Esophagus muscularis mucosa (tissue), 4 donors: ENCODE measurements at regions not wholly inside any gene's neighbourhood (a gene's known extent, or its start where the extent isn't known, plus 50 kb on each side); places are given as distances from the start of the nearest gene placed in this dataset.

Experiments
- DNase-seq: peaks from one replicate; pipeline ENCODE4 v3.0.0-alpha.2; 2017; ENCODE audit errors: extremely low spot score
- H3K27ac ChIP-seq, 4 donors: fragments of 200-600 bp; sonication (generic); replicated peaks in 1 of 4; 1 replicate in 3 of 4; 2 replicates in 1 of 4; pipeline ENCODE4 v1.5.1; 2016 to 2019; ENCODE audit warnings: mild to moderate bottlenecking in 1 of 4
- H3K27me3 ChIP-seq, 4 donors: fragments of 200-600 bp; sonication (generic); one replicate each; pipeline versions ENCODE4 v1.5.1 to v1.6.0; 2016 to 2019
- H3K36me3 ChIP-seq, 4 donors: fragments of 200-600 bp; sonication (generic); one replicate each; pipeline ENCODE4 v1.5.1; 2016 to 2019
- H3K4me1 ChIP-seq, 4 donors: fragments of 200-600 bp; sonication (generic); one replicate each; pipeline ENCODE4 v1.5.1; 2016 to 2019
- H3K4me3 ChIP-seq, 4 donors: fragments of 200-600 bp; sonication (generic); 1 replicate in 2 of 4; 2 replicates in 2 of 4; pipeline ENCODE4 v1.5.1; 2016 to 2019; ENCODE audit warnings: mild to moderate bottlenecking in 4 of 4, moderate library complexity in 1 of 4
- H3K9me3 ChIP-seq, 4 donors: fragments of 200-600 bp; sonication (generic); 1 replicate in 3 of 4; 2 replicates in 1 of 4; pipeline ENCODE4 v1.5.1; 2016 to 2019
- CTCF ChIP-seq, 3 experiments: fragments of 200-600 bp in 2 of 3; fragments of 450-650 bp in 1 of 3; sonication (generic) in 2 of 3; IDR thresholded peaks; one replicate each; pipeline ENCODE4 v1.5.1; 2017 to 2019; ENCODE audit warnings: antibody characterized with exemption in 3 of 3, mild to moderate bottlenecking in 2 of 3, moderate library complexity in 1 of 3
- EP300 ChIP-seq: sonication (generic); formaldehyde crosslinking; IDR thresholded peaks from one replicate; pipeline ENCODE4 v1.6.1; 2017; ENCODE audit warnings: antibody characterized with exemption
- POLR2A ChIP-seq: fragments of 450-650 bp; IDR thresholded peaks from one replicate; pipeline ENCODE4 v1.6.1; 2017; ENCODE audit warnings: antibody characterized with exemption, moderate library complexity, mild to moderate bottlenecking, low read depth
- POLR2AphosphoS5 ChIP-seq, 2 donors: sonication (generic); formaldehyde crosslinking; IDR thresholded peaks; one replicate each; pipeline ENCODE4 v1.6.1; 2017; ENCODE audit warnings: antibody characterized with exemption in 2 of 2
- WGBS: methylation state at CpG from one replicate; pipeline ENCODE4 v1.1.5; 2018; 5-methylcytosine and 5-hydroxymethylcytosine counted together
- intact Hi-C: fragments of 100-400 bp; cut with DNase I; formaldehyde crosslinking; loops from one replicate; pipeline ENCODE4 v1.15.1; 2023

GRCh38 chr4:106587558-106587957 lies 219.0 kb upstream of the GIMD1 start:
- Histone ChIP-seq H3K4me3 (no peak overlapping the region), H3K9me3 (no peaks in the 10 kb centered on the region), H3K27me3 (no peaks in the 10 kb centered on the region), H3K27ac (no peak overlapping the region), H3K4me1 (no peaks in the 10 kb centered on the region), H3K36me3 (no peaks in the 10 kb centered on the region)
- TF ChIP-seq CTCF (IDR thresholded peaks at IDR 0.05): no peak
- TF ChIP-seq POLR2A: no peak
- TF ChIP-seq POLR2AphosphoS5 (IDR thresholded peaks at IDR 0.05): no peak
- no peak for DNase-seq
- intact Hi-C loops: no loop called here
- 29% methylated on average over 1 of the region's 1 CpG for WGBS

DNA sequence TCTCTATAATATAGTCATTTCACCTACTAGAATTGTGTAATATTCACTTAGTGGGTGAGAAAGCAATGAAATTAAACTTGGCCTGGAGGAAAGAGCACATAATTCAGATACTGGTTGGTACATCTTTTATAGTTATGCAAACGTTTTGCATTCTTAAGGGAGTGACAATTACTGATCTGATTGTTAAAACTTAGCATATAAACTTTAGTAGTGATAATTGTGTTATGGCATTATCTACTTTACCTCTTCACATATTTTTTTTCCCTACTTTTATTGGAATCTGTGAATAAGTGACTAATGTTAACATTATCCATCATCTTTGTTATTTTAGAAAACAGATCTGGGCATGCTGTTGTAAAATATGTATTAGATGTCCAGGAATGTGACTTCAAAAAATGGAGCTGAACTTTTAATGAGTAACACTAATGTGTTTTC lies 217.4 kb upstream of the GIMD1 start:
- intact Hi-C loops: no loop called here
- no peak overlapping the region for H3K27ac ChIP-seq
- H3K27me3 ChIP-seq: no peaks in the 10 kb centered on the region
- no peaks in the 10 kb centered on the region for H3K4me1 ChIP-seq
- 27% methylated on average over 1 of the region's 1 CpG for WGBS
- H3K9me3 ChIP-seq: no peaks in the 10 kb centered on the region
- no peak for DNase-seq
- no peak overlapping the region for H3K4me3 ChIP-seq
- H3K36me3 ChIP-seq: no peaks in the 10 kb centered on the region
- no peak for TF ChIP-seq EP300
- no peak for TF ChIP-seq POLR2A
- no peak for TF ChIP-seq POLR2AphosphoS5 (IDR thresholded peaks at IDR 0.05)
- no peak for TF ChIP-seq CTCF (IDR thresholded peaks at IDR 0.05)

DNA sequence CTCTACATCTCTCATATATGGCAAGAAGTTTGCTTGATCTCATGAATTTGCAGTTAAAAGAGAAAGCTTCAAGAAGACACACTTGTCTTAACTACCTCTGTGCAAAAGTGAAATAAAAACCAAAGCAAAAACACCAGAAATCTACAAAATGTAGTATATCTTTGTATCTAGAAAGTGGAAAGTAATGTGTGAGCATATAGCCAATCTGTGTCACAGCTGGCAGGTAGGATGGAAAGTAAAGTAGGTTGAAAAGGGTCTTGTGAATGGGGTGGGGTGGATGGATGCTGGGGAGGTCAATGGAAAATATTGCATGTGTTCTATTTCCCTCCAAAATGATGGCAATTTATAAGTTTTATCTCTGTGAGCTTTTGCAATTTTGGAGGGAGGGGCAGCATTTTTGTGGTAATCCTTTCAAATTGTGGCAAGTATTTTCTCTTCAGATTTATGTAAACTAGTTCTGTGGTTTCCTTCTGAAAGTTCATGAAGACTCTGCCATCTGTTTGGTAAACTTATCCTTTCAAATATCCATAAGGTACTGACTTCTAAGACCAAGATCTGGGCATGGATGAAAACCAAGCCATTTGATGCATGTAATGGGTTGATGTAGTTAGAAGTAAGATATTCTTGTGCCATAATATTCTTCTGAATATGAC lies 215.9 kb upstream of the GIMD1 start:
- Histone ChIP-seq H3K27ac (no peak overlapping the region), H3K27me3 (no peaks in the 10 kb centered on the region), H3K4me3 (no peak overlapping the region), H3K36me3 (no peaks in the 10 kb centered on the region), H3K4me1 (no peaks in the 10 kb centered on the region), H3K9me3 (no peaks in the 10 kb centered on the region)
- no peak for DNase-seq
- intact Hi-C loops: no loop called here
- no peak for TF ChIP-seq POLR2AphosphoS5 (IDR thresholded peaks at IDR 0.05)
- TF ChIP-seq POLR2A: no peak
- TF ChIP-seq CTCF (IDR thresholded peaks at IDR 0.05): no peak
- TF ChIP-seq EP300: no peak

DNA sequence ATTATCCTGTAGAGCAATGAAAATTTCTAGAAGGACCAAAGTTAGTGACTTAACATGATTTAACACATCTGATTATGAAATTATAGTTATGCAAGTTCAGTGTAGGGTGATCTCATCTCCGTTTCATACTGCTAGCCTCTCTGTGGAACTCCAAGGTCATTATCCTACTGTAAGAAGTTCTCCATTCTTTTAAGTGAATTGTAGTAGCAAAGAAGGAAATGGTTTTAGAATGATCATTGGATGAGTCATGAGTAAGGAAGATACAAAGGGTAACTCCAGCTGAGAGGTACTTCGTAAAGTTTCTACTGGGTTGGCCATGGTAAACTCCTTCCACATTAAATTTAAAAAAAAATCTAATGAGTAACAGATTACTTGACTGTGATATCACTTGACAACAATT lies 215.0 kb upstream of the GIMD1 start:
- Histone ChIP-seq H3K27ac (no peak overlapping the region), H3K36me3 (no peaks in the 10 kb centered on the region), H3K27me3 (no peaks in the 10 kb centered on the region), H3K9me3 (no peaks in the 10 kb centered on the region), H3K4me3 (no peak overlapping the region), H3K4me1 (no peaks in the 10 kb centered on the region)
- intact Hi-C loops: no loop called here
- DNase-seq: no peak
- TF ChIP-seq EP300 (no peak), POLR2AphosphoS5 (IDR thresholded peaks at IDR 0.05) (no peak), CTCF (IDR thresholded peaks at IDR 0.05) (no peak), POLR2A (no peak)
- WGBS: 58% methylated on average over 2 of the region's 2 CpGs

GRCh38 chr4:106583108-106583507 lies 214.5 kb upstream of the GIMD1 start:
- DNase-seq: no peak
- no peaks in the 10 kb centered on the region for H3K4me1 ChIP-seq
- WGBS: 57% methylated on average over 2 of the region's 2 CpGs
- no peaks in the 10 kb centered on the region for H3K9me3 ChIP-seq
- intact Hi-C loops: no loop called here
- no peak overlapping the region for H3K4me3 ChIP-seq
- TF ChIP-seq POLR2AphosphoS5 (IDR thresholded peaks at IDR 0.05) (no peak), EP300 (no peak), POLR2A (no peak), CTCF (IDR thresholded peaks at IDR 0.05) (no peak)
- no peaks in the 10 kb centered on the region for H3K36me3 ChIP-seq
- H3K27me3 ChIP-seq: no peaks in the 10 kb centered on the region
- H3K27ac ChIP-seq: no peak overlapping the region
